Thyroid gland (tissue), 4 donors: ENCODE measurements at regions not wholly inside any gene's neighbourhood (a gene's known extent, or its start where the extent isn't known, plus 50 kb on each side); places are given as distances from the start of the nearest gene placed in this dataset.

Experiments used
- DNase-seq, 2 donors: peaks; one replicate each; pipeline ENCODE4 v3.0.0-alpha.2; 2019
- H3K27ac ChIP-seq, 3 donors: fragments of 200-600 bp; sonication (generic); 1 replicate in 2 of 3; 2 replicates in 1 of 3; pipeline ENCODE4 v1.5.1; 2016 to 2019; ENCODE audit warnings: mild to moderate bottlenecking in 1 of 3, moderate library complexity in 1 of 3
- H3K27me3 ChIP-seq: fragments of 200-600 bp; sonication (generic); one replicate; pipeline ENCODE4 v1.5.1; 2019
- H3K36me3 ChIP-seq, 2 donors: fragments of 200-600 bp; sonication (generic); one replicate each; pipeline ENCODE4 v1.5.1; 2016 to 2019
- H3K4me1 ChIP-seq, 2 donors: fragments of 200-600 bp; sonication (generic); one replicate each; pipeline ENCODE4 v1.5.1; 2017 to 2019
- H3K4me3 ChIP-seq, 3 donors: fragments of 200-600 bp; sonication (generic); replicated peaks in 1 of 3; 1 replicate in 2 of 3; 2 replicates in 1 of 3; pipeline ENCODE4 v1.5.1; 2016; ENCODE audit warnings: mild to moderate bottlenecking in 1 of 3
- H3K9me3 ChIP-seq: fragments of 200-600 bp; sonication (generic); one replicate; pipeline ENCODE4 v1.5.1; 2017
- CTCF ChIP-seq, 6 experiments: fragments of 200-600 bp in 3 of 6; fragments of 450-650 bp in 3 of 6; sonication (generic) in 3 of 6; IDR thresholded peaks; one replicate each; pipeline ENCODE4 v1.5.1; 2016 to 2019; ENCODE audit warnings: antibody characterized with exemption in 6 of 6, mild to moderate bottlenecking in 2 of 6, inconsistent platforms in 1 of 6, moderate library complexity in 1 of 6
- POLR2A ChIP-seq, 2 donors: fragments of 450-650 bp; IDR thresholded peaks; one replicate each; pipeline ENCODE4 v1.6.1; 2017; ENCODE audit warnings: antibody characterized with exemption in 2 of 2, mild to moderate bottlenecking in 2 of 2, moderate library complexity in 1 of 2
- WGBS, 2 donors: methylation state at CpG; one replicate each; pipeline ENCODE4 v1.1.5; 2017; 5-methylcytosine and 5-hydroxymethylcytosine counted together
- intact Hi-C: fragments of 100-400 bp; cut with DNase I; formaldehyde crosslinking; loops from one replicate; pipeline ENCODE4 v1.15.1; 2023

- intact Hi-C loops = no loop called here
- WGBS, 2 donors = 25 to 31% methylated on average over 6 of the region's 6 CpGs
- no peaks in the 10 kb centered on the region for H3K4me1 ChIP-seq
- peaks cover 3% of the 10 kb centered on the region for H3K27me3 ChIP-seq
- no peak overlapping the region for H3K4me3 ChIP-seq
- H3K27ac ChIP-seq = no peak overlapping the region
- DNase-seq = no peak
- no peaks in the 10 kb centered on the region for H3K36me3 ChIP-seq
- TF ChIP-seq CTCF (IDR thresholded peaks at IDR 0.05) (no peak), POLR2A (IDR thresholded peaks at IDR 0.05) (no peak)
- no peaks in the 10 kb centered on the region for H3K9me3 ChIP-seq
Measured at GRCh38 chr17:34414339-34414738, 51.3 kb upstream of the CCL1 start.

GRCh38 chr17:34413443-34414119 lies 50.5 kb upstream of the CCL1 start:
- H3K27me3 ChIP-seq = peaks cover 3% of the 10 kb centered on the region
- no peak overlapping the region for H3K27ac ChIP-seq
- no peaks in the 10 kb centered on the region for H3K4me1 ChIP-seq
- WGBS, 2 donors = 52 to 58% methylated on average over 12 of the region's 12 CpGs
- H3K36me3 ChIP-seq = no peaks in the 10 kb centered on the region
- no peak for DNase-seq
- H3K4me3 ChIP-seq = no peak overlapping the region
- intact Hi-C loops = no loop called here
- TF ChIP-seq POLR2A (IDR thresholded peaks at IDR 0.05) (no peak), CTCF (IDR thresholded peaks at IDR 0.05) (no peak)
- no peaks in the 10 kb centered on the region for H3K9me3 ChIP-seq

- Histone ChIP-seq H3K27ac (no peak overlapping the region), H3K36me3 (no peaks in the 10 kb centered on the region), H3K4me3 (no peak overlapping the region), H3K9me3 (no peaks in the 10 kb centered on the region), H3K27me3 (peaks cover 3% of the 10 kb centered on the region), H3K4me1 (no peaks in the 10 kb centered on the region)
- 87 to 91% methylated on average over 3 of the region's 3 CpGs for WGBS, 2 donors
- intact Hi-C loops = no loop called here
- TF ChIP-seq CTCF (IDR thresholded peaks at IDR 0.05) (no peak), POLR2A (IDR thresholded peaks at IDR 0.05) (no peak)
- no peak for DNase-seq
Measured at GRCh38 chr17:34412965-34413441, 50.0 kb upstream of the CCL1 start.
